Peyer's patch (tissue), 4 donors: ENCODE measurements at regions not wholly inside any gene's neighbourhood (a gene's known extent, or its start where the extent isn't known, plus 50 kb on each side); places are given as distances from the start of the nearest gene placed in this dataset.
A peak's percentile ranks its signal among the peaks of the same experiment; 100 is the strongest.
"Not testable (repeated sequence)": the region's sequence is repeated elsewhere in the genome, so short reads cannot be mapped to it uniquely, and the experiment has no call there.

ENCODE experiments used
- DNase-seq, 3 donors: peaks; one replicate each; pipeline ENCODE4 v3.0.0-alpha.2; 2017 to 2019
- H3K27ac ChIP-seq, 4 donors: fragments of 200-600 bp; sonication (generic); one replicate each; pipeline ENCODE4 v1.5.1; 2016 to 2019
- H3K27me3 ChIP-seq, 2 donors: fragments of 200-600 bp; sonication (generic); one replicate each; pipeline ENCODE4 v1.5.1; 2019
- H3K36me3 ChIP-seq, 3 donors: fragments of 200-600 bp; sonication (generic); one replicate each; pipeline ENCODE4 v1.5.1; 2016 to 2019
- H3K4me1 ChIP-seq, 4 donors: fragments of 200-600 bp; sonication (generic); one replicate each; pipeline ENCODE4 v1.5.1; 2016 to 2019
- H3K4me3 ChIP-seq, 4 donors: fragments of 200-600 bp; sonication (generic); 1 replicate in 3 of 4; 2 replicates in 1 of 4; pipeline ENCODE4 v1.5.1; 2016 to 2019; ENCODE audit warnings: mild to moderate bottlenecking in 1 of 4
- H3K9me3 ChIP-seq, 4 donors: fragments of 200-600 bp; sonication (generic); one replicate each; pipeline ENCODE4 v1.5.1; 2016 to 2019; ENCODE audit warnings: mild to moderate bottlenecking in 1 of 4
- POLR2A ChIP-seq, 2 donors: fragments of 450-650 bp; IDR thresholded peaks; one replicate each; pipeline ENCODE4 v1.5.1; 2017; ENCODE audit warnings: antibody characterized with exemption in 2 of 2, mild to moderate bottlenecking in 2 of 2, moderate library complexity in 2 of 2
- TF ChIP-seq, protein P1 (sequence below), 6 experiments: fragments of 450-650 bp in 4 of 6; fragments of 200-600 bp in 2 of 6; sonication (generic) in 1 of 6; IDR thresholded peaks; one replicate each; pipeline ENCODE4 v1.5.1; 2017 to 2019; ENCODE audit warnings: antibody characterized with exemption in 6 of 6, mild to moderate bottlenecking in 3 of 6, moderate library complexity in 1 of 6

DNA sequence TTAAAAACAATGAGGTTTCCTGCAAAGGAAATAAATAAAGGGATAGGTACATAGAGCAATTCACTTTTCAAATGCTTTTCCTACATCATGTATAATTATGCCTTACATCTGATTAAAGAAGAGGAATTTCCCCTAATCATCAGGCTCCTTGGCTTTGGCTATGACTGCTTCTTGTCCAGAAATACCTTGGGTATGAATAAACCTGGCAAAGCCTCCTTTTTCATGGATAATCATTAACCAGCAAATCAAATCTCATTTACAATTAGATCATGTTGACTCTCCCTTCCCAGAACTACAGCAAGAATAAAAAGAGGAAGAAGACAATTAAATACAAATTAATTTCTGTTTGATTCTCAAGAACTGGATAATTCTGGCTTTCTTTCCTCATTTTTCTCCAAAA lies 58.0 kb upstream of the CD2AP start:
- DNase-seq: no peak
- Histone ChIP-seq H3K36me3 (no peaks in the 10 kb centered on the region), H3K4me1 (peaks cover 0 to 15% (median 3%) of the 10 kb centered on the region in 4 donors), H3K9me3 (no peaks in the 10 kb centered on the region), H3K4me3 (no peak overlapping the region), H3K27me3 (no peaks in the 10 kb centered on the region), H3K27ac (peak overlapping the region in 2 of 4 donors; percentile 11 to 59)
- TF ChIP-seq, protein P1, sequence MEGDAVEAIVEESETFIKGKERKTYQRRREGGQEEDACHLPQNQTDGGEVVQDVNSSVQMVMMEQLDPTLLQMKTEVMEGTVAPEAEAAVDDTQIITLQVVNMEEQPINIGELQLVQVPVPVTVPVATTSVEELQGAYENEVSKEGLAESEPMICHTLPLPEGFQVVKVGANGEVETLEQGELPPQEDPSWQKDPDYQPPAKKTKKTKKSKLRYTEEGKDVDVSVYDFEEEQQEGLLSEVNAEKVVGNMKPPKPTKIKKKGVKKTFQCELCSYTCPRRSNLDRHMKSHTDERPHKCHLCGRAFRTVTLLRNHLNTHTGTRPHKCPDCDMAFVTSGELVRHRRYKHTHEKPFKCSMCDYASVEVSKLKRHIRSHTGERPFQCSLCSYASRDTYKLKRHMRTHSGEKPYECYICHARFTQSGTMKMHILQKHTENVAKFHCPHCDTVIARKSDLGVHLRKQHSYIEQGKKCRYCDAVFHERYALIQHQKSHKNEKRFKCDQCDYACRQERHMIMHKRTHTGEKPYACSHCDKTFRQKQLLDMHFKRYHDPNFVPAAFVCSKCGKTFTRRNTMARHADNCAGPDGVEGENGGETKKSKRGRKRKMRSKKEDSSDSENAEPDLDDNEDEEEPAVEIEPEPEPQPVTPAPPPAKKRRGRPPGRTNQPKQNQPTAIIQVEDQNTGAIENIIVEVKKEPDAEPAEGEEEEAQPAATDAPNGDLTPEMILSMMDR (IDR thresholded peaks at IDR 0.05): no peak
- TF ChIP-seq POLR2A (IDR thresholded peaks at IDR 0.05): no peak

GRCh38 chr6:47420394-47421371 lies 56.9 kb upstream of the CD2AP start:
- TF ChIP-seq, protein P1 (IDR thresholded peaks at IDR 0.05): no peak
- no peak for TF ChIP-seq POLR2A (IDR thresholded peaks at IDR 0.05)
- H3K9me3 ChIP-seq: no peaks in the 10 kb centered on the region
- peak overlapping the region in 1 of 4 donors; percentile 59 for H3K27ac ChIP-seq
- peaks cover 0 to 15% (median 1%) of the 10 kb centered on the region in 4 donors for H3K4me1 ChIP-seq
- DNase-seq: no peak
- no peaks in the 10 kb centered on the region for H3K36me3 ChIP-seq
- H3K4me3 ChIP-seq: no peak overlapping the region
- H3K27me3 ChIP-seq: no peaks in the 10 kb centered on the region

- no peaks in the 10 kb centered on the region for H3K9me3 ChIP-seq
- no peak for DNase-seq
- TF ChIP-seq, protein P1 (IDR thresholded peaks at IDR 0.05): no peak
- no peak for TF ChIP-seq POLR2A (IDR thresholded peaks at IDR 0.05)
- no peaks in the 10 kb centered on the region for H3K36me3 ChIP-seq
- no peaks in the 10 kb centered on the region for H3K27me3 ChIP-seq
- H3K4me1 ChIP-seq: peaks cover 0 to 15% (median 1%) of the 10 kb centered on the region in 4 donors
- no peak overlapping the region for H3K4me3 ChIP-seq
- H3K27ac ChIP-seq: no peak overlapping the region
Measured at GRCh38 chr6:47423079-47423478, 54.5 kb upstream of the CD2AP start.

DNA sequence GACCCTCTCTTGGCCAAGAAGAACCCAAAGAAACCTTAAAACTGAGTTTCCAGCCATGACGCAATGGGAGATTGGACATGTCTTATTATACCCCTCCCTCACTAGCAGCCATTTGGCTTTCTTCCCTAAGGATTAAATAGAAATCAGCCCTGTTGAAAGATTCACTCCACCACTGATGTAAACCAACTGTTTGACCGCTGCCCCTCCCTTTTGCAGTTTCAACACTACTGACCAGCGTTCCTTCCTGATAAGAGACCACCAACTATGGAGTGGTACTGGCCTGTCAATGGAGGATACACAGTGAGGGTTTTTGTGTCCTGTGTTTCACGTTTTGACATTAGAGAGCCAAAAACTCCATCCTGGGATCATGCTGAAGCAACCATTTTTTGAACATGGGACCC lies 53.2 kb upstream of the CD2AP start:
- peaks cover 0 to 9% (median 1%) of the 10 kb centered on the region in 4 donors for H3K4me1 ChIP-seq
- no peak for DNase-seq
- no peaks in the 10 kb centered on the region for H3K27me3 ChIP-seq
- H3K27ac ChIP-seq: no peak overlapping the region
- peaks cover 0 to 8% (median 2%) of the 10 kb centered on the region in 4 donors for H3K9me3 ChIP-seq
- no peak overlapping the region for H3K4me3 ChIP-seq
- H3K36me3 ChIP-seq: no peaks in the 10 kb centered on the region
- no peak for TF ChIP-seq POLR2A (IDR thresholded peaks at IDR 0.05)
- TF ChIP-seq, protein P1 (IDR thresholded peaks at IDR 0.05): no peak

DNA sequence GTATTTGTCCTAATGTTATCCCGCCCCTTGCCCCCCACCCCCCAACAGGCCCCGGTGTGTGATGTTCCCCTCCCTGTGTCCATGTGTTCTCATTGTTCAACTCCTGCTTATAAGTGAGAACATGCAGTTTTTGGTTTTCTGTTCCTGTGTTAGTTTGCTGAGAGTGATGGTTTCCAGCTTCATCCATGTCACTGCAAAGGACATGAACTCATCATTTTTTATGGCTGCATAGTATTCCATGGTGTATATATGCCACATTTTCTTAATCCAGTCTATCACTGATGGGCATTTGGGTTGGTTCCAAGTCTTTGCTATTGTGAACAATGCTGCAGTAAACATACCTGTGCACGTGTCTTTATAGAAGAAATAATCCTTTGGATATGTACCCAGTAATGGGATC lies 51.9 kb upstream of the CD2AP start:
- H3K4me1 ChIP-seq, H3K27me3 ChIP-seq, H3K4me3 ChIP-seq, H3K27ac ChIP-seq, H3K36me3 ChIP-seq, DNase-seq: not testable (repeated sequence)
- H3K9me3 ChIP-seq: peaks cover 0 to 15% (median 5%) of the 10 kb centered on the region in 4 donors

DNA sequence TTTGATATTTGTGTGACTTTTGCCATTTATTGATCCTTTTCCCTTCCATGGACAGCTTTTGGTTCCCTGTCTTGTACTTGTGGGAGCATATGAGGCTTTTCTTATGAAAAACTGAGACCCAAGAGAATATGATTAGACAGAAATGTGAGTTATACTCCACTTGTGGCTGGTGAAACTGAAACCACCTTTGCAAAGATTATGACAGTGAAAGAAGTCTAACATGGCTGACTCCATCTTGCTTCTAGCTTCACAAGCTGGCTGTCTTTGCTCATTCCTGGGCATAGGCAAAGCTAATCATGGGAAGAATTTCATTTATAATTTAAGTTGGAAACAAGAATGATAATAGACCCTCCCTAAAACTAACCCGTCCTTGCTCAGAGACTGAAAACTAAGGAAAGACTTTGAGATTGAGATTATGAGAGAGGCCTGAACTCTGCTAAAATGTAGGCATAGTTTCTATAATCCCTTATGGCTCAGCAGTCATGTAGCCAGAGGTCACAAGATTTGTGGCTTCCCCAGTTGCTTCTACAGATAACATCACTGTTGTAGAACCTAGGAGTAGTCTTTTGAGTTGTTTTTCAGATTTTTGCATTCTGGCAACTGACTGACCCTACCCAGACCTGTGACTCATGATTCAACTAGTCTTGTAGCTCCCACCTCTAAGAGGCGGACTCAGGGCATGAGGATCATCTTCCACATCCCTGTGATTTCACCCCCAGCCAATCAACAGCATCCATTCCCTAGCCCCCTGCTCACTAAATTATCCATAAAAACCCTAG lies 50.9 kb upstream of the CD2AP start:
- no peak for DNase-seq
- TF ChIP-seq, protein P1 (IDR thresholded peaks at IDR 0.05): no peak
- TF ChIP-seq POLR2A (IDR thresholded peaks at IDR 0.05): no peak
- no peak overlapping the region for H3K4me3 ChIP-seq

More for the DNA sequence above, 50.9 kb upstream of the CD2AP start:
- Histone ChIP-seq H3K27ac (no peak overlapping the region), H3K4me1 (no peaks in the 10 kb centered on the region), H3K9me3 (peaks cover 0 to 15% (median 5%) of the 10 kb centered on the region in 4 donors), H3K36me3 (no peaks in the 10 kb centered on the region), H3K27me3 (no peaks in the 10 kb centered on the region)
